ENCODE measurements at regions not wholly inside any gene's neighbourhood (a gene's known extent, or its start where the extent isn't known, plus 50 kb on each side); places are given as distances from the start of the nearest gene placed in this dataset.

DNA sequence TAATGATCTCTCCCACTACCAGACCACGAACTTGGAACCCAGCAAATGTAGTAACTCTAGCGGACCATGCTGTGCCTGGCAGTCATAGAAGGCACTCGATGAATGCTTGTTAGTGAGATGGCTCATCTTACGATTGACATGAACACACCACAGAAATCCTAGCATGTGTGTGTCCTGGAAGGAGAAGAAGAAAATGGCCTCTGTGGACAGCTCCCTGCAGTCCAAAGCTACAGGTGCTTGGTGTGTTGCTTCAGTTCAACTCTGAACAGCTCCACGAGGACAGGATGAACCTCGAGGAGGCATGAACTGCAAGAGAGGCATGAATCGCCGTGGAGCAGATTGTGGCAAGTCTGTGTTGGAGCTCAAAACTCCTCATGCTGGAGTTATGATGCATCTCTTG lies 93.5 kb downstream of the KLF6 start:
- no peak for DNase-seq (ENCODE audit: low read depth)

DNA sequence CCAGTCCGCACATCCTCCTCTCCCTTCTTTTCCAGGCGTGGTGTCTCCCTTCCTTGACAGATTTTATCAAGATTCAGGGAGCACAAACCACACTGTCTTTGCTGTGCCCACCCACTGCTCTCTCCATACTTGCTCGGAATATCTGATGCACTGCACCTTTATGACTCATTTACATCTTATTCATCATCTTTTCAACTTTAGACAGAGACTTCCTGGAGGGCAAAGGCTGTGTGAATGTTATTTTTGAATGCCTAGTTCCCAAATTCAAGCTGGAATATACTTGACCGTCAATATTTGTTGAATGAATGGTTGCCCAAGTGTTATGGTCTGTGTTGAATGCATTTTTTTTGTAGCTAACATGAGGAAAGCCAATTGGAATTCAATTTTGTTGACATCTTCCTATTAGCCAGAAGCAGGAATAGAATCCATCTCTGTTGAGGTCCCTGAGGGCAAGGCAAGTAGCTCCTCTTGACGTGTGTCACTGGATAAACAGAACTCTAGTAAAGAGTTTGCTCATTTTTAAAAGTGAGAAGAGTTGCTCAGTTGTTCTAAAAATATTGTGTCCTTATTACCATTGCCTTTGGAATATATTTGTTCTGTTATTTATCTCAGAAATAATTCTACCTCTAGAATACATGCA lies 95.0 kb downstream of the KLF6 start:
- no peak for DNase-seq (ENCODE audit: low read depth)

DNA sequence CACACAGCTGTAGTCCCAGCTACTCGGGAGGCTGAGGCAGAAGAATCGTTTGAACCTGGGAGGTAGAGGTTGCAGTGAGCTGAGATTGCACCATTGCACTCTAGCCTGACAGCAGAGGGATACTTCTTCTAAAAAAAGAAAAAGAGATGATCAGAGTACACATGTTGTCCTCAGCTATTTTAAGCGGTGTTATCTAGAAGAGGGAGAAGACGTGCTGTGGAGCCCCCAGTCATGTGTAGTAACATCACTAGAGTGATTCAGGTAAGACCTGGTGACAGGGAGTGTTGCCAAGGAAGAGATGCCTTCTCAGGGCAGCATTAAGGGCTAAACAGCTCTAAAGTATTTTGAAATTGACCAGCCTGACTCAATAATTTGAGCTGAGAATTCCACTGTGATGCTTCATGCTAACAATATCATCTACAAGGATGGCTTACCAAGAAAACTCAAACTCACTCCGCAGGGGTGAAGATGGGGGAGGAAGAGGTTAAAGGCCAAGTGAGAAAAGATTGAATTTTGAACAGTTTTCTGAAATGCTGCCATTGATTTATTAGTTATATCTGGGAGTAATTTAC lies 97.4 kb downstream of the KLF6 start:
- no peak for DNase-seq (ENCODE audit: low read depth)

DNA sequence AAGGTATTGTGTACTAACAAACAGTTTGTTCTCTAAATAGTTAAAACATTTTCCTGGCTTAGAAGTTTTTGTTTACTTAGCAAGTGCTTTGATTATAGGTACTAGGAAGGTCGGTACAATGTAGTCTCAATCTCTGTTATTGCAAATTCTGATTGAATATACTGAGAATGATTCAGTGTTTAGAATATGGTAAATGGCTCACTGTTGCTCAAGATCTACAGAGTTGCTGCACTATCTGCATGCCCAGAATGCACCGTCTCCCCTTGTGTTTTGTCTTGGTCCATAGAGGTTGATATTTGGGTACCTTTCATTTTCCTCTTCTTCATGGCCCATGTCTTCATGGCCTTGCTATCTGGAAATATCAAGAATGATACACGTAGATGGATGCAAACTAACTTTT lies 99.6 kb downstream of the KLF6 start:
- DNase-seq (ENCODE audit: low read depth) = no peak

DNA sequence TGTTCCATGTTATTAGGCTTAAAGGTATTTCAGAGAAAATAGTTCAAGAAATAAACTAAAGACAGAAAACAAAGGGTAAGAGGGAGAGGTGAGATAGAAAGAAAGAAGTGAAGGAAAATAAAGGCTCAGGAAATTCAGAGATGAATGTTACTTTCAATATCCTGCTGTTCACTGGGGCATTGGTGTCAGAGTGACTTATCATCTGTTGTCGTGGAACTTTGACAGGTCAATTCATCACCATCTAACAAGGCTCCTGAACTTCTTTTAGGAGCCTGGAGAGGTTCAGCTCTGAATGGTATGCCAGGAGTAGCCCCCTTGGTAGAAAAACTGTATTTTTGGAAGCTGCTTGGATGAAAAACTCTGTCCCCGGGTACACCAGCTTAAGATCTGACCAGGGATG lies 100.1 kb downstream of the KLF6 start:
- no peak for DNase-seq (ENCODE audit: low read depth)

DNA sequence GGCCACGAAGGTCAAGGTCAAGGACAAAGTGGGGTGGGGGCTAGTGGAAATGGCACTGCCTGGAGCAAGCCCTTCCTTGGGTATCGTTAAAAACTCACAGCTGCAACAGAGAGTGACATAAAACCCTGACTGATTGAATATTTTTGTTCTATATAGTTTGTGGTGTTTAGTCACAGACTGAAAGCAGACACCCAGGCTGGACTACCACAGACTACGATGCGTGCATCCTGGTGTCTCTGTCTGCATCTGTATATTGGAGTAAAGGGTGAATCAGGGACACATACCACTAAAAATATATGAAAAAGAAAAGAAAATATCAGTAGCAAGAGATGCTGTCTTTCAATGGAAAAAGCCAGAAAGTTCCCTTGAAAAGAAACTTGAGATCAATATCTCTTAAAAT lies 101.4 kb downstream of the KLF6 start:
- DNase-seq (ENCODE audit: low read depth) = no peak

DNA sequence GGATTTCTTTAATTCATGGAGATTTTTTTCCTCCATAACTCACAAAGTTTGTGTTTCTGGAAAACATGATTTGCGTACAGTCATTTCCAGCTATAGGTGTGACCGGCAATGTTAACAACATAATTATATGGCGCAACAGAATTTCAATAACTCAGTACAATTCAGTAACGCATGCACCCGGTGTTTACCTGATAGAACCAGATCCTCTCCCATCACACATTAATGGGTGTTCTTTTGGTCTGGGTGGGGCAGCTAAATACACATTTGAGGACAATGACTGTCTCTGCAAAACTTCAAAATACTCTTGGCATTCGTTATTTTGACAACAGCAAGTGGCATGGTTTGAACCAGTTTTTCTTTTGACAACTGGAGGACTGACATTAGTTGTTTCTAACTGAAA lies 102.3 kb downstream of the KLF6 start:
- DNase-seq (ENCODE audit: low read depth) = no peak

DNA sequence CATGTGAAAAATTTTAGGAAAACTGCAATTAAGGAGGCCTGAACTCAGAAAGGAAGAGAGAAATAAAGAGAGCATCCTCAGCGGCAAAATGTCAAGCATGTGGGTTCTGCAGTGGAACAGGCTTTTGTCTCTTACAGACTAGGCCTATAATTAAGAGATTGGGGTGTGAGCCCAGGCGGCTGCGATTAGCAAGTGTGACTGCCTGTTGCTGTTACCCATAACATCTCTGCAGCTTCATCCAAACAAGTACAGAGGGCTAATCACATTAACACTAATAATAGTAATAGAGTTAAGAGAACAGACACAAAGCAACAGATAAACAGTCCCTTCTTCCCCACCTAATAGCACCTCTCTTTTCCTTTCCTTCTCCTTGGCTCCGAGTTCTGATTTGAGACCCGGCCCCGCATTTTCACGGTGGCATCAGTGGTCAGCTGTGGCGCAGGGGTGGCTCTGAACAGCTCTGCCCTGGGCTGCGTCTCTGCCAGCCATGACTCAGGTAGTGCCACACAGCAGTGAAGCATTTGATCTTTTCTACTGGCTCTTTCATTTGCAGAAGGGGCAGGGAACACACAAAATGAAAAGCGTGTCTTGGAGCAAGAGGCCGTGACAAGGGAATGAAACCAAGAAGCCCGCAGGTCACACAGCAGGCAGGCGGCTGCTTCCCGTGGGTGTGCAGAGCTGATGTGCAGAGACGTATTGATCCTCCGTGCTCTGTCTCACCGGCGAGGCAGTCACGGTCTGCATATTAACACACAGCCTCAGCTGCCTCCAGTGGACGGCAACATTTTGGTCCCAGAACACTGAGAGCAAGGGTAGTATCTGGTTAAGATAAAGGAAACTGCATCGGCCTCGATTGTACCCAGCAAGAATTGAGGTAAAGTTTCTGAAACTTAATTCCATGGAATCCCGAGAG lies 103.1 kb downstream of the KLF6 start:
- DNase-seq (ENCODE audit: low read depth) = no peak

DNA sequence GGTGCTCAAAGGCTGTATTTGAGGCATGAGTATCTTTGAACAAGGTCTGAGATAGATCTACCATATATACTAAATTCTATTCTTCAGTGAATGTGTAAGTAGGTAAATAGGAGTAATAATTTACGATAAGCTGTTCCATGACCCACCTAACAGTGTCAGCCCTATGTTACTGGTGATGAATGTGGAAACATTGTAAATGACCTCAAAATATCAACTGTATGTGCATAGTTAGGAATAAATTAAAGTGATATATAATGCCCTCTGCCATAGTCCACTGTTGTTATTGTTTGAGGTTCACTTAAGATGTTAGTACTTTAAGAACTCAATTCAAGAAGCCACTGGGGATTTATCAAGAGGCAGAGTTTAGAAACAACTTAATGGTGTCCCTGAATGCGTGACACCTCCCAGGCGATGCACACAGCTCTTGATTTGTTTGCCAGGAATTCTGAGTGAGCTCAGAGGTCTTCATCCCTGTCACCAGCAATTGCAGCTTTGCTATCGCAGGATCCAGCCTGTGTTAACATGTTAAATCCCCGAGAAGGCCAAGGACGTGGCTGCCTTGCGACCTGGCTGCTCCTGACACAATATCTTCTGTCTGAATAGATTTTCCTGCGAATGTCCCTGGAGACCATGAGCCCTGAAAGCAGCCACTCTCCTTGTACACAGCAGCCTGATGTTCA lies 104.9 kb downstream of the KLF6 start:
- DNase-seq (ENCODE audit: low read depth) = no peak

DNA sequence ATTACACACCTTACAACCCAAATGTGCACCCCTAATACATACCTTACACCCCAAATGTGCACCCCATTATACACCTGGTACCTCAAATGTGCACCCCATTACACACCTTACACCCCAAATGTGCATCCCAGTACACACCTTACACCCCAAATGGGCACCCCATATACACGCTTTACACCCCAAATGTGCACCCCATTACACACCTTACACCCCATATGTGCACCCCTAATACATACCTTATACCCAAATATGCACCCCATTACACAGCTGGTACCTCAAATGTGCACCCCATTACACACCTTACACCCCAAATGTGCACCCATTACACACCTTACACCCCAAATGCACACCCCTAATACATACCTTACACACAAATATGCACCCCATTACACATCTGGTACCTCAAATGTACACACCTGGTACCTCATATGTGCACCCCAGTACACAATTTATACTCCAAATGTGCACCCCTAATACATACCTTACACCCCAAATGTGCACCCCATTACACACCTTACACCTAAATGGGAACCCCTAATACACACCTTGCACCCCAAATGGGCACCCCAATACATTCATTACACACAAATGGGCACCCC lies 106.3 kb downstream of the KLF6 start:
- DNase-seq (ENCODE audit: low read depth) = no peak

DNA sequence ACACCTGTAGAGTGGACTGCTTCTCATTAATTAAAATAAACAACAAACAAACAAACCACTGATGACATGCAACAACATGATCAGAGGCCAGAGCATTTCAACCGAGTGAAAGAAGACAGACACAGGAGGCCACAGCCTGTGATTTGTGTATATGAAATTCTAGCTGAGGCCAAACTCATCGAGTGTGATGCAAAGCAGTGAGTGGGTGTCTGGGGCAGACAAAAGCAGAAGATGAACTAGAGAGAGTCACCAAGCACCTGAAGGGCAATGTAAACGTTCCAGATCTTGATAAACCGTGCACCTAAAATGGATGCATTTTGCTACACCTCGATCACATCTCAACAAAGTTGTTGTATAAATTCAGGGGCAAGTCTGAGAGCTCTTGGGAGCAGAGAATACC lies 108.4 kb downstream of the KLF6 start:
- no peak for DNase-seq (ENCODE audit: low read depth)

DNA sequence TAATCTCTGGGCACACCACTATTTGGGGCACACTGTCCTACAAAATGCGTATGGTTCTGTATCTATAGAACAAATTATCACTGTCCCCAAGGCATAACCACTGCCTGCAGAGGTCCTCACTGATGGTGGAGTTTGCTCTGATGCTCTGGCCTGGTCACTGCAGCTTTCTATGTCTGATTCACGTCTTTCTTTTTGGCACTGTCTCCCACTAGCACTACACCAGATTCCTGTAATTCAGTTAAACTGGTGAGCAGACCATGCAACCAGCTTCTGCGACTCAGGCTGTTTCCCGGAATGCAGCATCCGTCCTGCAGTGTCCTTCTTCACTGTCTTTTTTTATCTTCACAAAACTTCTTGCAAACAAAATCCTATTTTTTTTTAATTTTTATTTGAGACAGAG lies 112.8 kb downstream of the KLF6 start:
- DNase-seq (ENCODE audit: low read depth) = no peak

DNA sequence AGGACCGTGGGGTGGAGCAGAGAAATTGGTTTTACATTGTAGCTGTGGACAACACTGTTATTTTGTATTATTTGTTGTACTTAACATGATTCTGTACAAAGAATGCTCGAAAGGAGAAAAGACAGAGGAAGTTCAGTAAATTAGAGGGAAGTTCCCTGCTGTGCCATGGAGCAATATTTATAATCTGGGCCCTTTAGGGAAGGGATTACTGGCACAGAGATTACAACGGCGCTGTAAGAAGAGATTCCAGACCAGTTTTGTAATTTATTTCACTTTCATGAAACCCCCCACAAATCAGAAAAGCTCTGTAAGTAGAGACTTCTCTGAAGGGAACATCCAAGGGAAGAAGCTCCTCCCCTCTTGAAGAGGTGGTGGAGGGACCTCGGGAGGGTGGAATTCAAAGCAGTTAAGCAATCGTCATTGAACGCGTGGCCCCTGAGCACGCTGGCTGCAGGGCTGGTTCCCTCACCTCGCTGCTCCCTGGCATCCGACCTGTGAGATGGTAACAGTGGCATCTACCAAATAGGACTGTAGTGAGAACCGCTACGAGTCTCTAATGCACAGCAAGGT lies 113.5 kb downstream of the KLF6 start:
- no peak for DNase-seq (ENCODE audit: low read depth)

DNA sequence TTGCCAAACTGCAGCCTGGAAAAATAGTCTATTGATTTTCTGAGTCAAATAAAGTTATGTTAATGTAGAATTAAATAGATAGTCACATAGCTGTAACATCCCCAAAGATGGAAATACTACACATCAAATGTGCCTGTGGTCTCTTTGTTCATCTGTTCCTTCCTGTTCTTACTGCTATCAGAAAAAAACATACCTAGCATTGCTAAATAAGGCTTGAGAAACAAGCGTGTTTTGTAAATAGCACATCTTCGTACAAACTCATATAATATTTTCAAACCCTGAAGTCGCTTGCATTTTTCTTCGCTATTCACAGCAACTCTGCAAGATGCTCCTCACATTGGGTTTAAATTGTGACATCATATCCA lies 116.1 kb downstream of the KLF6 start:
- no peak for DNase-seq (ENCODE audit: low read depth)

DNA sequence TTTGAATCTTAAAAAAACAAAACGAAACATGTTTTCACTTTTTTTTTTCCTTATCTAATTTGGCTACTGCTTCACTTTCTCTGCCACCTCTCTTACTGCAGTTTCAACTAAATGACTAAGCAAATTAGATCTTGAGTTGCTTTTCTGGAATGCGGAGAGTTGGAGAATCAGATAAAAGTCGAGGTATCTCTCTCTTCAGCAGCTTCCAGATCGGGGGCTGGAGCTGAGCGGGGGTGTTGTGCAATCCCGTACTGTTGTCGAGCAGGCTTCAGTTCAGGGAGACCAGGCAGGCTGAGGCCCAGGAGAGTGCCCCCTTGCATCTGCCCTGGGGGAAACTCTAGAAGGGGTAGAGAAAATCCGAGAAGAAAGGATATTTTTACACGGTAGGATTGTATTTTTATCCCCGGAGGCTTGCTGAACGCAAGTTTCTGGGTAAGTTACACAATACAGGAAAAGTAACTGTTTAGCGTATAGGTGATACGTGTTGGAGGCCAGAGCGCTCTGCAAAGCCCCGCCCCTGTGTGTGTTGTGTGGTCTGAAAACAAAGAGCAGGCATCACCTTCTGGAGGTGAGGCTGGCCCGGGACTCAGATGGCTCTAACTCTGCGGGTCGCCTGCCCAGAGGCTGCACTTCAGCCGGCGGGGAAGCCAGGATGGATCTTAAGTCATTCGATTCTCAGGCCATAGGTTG lies 116.6 kb downstream of the KLF6 start:
- no peak for DNase-seq (ENCODE audit: low read depth)

DNA sequence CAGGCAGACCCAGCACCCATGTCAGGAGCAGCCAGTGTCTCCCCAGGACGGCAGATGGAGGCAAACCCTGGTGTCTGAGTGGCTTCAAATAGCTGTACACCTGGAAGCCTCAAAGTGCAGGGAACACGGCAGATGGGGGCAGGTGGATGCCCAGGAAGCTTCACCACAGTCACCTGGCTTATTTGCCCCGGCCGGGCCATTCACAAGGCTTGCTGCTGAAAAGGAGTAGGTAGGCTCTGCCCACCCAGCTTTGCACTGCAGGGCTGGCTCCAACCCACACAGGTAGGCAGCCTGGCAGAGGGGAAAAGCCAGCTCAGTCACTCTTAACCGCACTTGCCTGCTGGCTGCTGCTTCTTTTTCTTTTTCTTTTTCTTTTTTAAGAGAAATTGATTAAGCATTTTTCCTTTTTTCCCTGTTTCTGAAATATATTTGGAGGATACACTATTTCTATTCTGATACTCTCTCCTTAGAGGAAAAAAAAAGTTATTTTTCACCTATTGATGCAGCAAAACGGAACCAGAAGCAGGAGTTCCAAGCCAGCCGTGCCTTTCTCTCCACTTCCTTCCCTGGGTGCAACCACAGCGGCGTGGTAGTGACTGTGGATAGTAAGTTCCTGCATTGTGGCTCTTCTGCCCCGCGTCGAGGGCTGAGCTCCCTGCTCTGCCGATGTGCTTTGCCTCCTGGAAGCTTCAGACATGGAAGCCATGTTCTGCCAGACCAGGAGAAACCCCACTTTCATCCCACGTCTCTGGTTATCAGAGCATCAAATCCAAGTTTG lies 118.3 kb downstream of the KLF6 start:
- no peak for DNase-seq (ENCODE audit: low read depth)

DNA sequence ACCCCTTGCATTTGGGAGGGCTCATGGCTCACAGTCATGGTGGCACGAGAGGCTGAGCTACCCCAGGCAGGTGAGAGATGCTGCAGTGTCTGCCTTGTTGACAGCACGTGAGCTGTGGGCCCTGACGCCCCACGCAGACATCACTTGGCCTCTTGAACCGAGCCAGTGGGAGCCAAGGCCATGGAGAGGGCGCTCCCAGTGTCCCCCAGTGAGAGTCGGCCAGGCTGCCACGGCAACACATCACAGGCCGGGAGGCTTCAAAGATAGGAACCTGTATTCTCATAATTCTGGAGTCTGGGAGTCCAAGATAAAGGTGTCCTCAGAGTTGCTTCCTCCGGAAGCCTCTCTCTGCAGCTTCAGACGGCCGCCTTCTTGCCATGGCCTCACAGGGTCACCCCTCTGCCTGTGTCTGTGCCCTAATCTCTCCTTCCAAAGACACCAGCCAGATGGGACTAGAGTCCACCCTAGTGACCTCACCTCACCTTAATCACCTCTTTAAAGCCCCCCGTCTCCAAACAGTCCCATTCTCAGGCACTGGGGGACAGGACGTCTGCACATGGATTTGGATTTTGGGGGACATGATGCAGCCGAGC lies 119.6 kb downstream of the KLF6 start:
- DNase-seq (ENCODE audit: low read depth) = no peak

DNA sequence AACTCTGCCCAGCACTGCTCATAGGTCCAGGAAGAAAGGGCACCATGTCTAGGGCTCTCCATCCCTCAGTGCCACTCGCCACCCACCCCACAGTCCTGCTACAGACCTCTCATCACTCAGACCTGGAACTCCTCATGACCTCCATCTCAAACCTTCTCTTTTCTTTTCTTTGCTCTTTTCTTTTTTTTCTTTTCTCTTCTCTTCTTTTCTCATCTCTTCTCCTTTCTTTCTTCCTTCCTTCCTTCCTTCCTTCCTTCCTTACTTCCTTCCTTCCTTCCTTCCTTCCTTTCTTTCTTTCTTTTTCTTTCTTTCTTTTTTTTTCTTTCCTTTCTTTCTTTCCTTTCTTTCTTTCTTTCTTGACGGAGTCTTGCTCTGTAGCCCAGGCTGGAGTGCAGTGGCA lies 122.2 kb downstream of the KLF6 start:
- no peak for DNase-seq (ENCODE audit: low read depth)

DNA sequence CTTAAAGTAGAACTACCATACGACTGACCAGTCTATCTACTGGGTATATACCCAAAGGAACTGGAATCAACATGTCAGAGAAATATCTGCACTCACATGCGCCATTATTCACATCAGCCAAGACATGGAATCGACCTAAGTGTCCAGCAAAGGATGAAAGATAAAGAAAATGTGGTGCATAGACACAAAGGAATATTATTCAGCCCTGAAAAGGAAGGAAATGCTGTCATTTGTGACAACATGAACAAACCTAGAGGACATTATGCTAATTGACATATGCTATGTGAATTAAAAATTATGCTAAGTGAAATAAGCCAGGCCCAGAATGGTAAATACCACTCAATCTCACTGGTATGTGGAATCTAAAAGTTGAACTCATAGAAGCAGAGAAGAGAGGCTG lies 123.7 kb downstream of the KLF6 start:
- DNase-seq (ENCODE audit: low read depth) = no peak

DNA sequence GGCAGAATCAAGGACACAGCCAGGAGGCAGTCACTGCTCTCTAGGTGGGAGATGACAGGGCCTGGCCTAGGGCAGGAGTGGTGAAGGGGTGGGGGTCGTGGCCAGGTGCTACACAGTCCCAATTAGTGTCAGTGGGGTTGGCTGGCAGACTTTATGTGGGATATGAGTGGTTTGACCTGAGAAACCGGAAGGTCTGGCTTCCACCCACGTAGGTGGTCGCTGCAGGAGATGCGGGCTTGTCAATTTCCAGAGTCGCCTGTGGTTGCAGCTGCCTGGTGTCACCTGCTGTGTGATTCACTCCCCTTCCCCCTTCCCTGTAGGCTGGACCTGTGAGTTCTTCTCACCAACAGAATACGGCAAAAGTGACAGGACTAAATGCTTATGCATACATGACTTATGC lies 124.3 kb downstream of the KLF6 start:
- no peak for DNase-seq (ENCODE audit: low read depth)
